ENCODE measurements at regions not wholly inside any gene's neighbourhood (a gene's known extent, or its start where the extent isn't known, plus 50 kb on each side); places are given as distances from the start of the nearest gene placed in this dataset.

DNA sequence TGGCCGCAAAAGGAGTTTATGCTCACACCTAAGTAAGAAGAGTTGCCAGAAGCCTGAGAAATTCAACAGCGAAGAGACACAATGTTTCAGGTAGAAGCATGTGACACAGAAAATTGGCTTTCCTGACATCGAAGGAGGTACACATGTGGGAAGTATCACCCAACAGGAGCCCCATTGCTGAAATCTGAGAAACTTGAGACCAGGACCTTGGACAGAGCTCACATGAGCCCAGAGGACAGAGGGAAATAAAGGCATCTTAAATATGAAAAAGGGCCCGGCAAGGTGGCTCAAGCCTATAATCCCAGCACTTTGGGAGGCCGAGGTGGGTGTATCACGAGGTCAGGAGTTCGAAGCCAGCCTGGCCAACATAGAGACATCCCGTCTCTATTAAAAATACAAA lies 304.1 kb upstream of the C16orf82 start:
- H3K9me3 Mint-ChIP-seq (ENCODE audit: low read depth): no peaks in the 10 kb centered on the region
- H3K4me3 Mint-ChIP-seq: no peak overlapping the region
- no peaks in the 10 kb centered on the region for H3K4me1 Mint-ChIP-seq (ENCODE audit: low read depth)
- no peaks in the 10 kb centered on the region for H3K36me3 Mint-ChIP-seq
- peaks cover 4% of the 10 kb centered on the region for H3K27me3 Mint-ChIP-seq
- no peak overlapping the region for H3K27ac Mint-ChIP-seq

DNA sequence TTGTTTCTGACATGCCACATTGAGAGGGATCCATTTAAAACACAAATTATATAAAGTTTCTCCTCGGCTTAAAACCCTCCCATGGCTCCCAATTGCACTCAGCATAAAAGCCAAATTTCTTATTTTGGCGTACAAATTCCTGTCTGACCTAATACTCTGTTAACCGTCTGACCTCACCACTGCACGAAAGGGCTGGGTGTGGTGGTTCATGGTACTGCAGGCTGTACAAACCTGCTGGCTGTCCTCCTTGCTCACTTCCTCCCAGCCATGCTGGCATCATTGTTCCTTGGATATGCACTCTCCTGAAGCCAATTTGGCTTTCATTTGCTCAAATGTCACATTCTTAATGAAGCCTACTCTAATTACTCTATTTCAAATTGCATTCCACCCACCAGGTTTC lies 301.6 kb upstream of the C16orf82 start:
- Mint-ChIP-seq H3K36me3 (no peaks in the 10 kb centered on the region), H3K27me3 (peaks cover 16% of the 10 kb centered on the region), H3K4me3 (no peak overlapping the region), H3K9me3 (ENCODE audit: low read depth) (no peaks in the 10 kb centered on the region), H3K4me1 (ENCODE audit: low read depth) (no peaks in the 10 kb centered on the region), H3K27ac (no peak overlapping the region)

DNA sequence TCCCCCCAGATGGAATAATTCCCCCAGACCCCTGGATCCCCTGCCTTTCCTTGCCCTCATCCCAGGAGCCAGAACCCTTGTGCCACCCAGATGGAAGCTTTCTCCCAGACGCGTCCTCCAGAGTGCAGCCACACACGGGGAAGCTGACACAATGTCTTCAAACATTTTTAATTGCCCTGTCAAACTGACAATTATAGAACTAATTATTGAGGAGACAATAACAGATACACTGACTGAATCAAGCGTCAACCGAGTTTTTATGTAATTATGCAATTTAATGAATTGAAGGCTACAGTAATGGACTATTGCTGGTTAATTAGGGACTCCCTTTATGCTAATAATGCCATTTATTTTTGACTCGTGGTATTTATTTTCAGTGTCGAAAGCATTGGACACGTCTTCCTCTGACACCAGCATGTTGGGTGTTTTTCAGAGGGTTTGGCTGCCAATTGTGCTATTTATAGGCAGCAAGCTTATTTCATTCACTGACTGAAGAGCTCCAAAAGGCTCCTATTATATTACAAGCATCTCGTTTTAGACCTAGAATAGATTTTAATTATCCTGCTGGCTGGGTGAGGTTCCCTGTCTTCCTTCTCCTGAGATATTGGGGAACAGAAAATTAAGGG lies 298.2 kb upstream of the C16orf82 start:
- H3K4me1 Mint-ChIP-seq (ENCODE audit: low read depth): peaks cover 2% of the 10 kb centered on the region
- H3K4me3 Mint-ChIP-seq: no peak overlapping the region
- no peaks in the 10 kb centered on the region for H3K36me3 Mint-ChIP-seq
- peaks cover 18% of the 10 kb centered on the region for H3K27me3 Mint-ChIP-seq
- H3K9me3 Mint-ChIP-seq (ENCODE audit: low read depth): no peaks in the 10 kb centered on the region
- H3K27ac Mint-ChIP-seq: peak overlapping the region; percentile 30

DNA sequence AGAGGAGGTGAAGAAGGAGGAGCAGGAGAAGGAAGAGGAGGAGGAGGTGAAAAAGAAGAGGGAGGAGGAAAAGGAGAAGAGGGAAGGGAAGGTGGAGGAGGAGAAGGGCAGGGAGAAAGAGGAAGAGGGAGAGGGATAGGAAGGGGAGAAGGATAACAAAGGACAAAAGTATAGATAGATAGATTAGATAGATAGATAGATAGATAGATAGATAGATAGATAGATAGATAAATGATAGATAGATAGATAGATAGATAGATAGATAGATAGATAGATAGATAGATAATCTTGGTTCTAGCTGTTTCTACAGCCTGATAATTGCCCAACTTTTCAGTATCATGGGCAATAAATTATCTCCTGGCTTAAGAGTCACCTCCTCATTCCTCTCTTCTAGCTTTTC lies 296.2 kb upstream of the C16orf82 start:
- H3K9me3 Mint-ChIP-seq (ENCODE audit: low read depth): no peaks in the 10 kb centered on the region
- H3K4me1 Mint-ChIP-seq (ENCODE audit: low read depth): peaks cover 2% of the 10 kb centered on the region
- H3K27ac Mint-ChIP-seq: no peak overlapping the region
- H3K27me3 Mint-ChIP-seq: peaks cover 26% of the 10 kb centered on the region
- H3K36me3 Mint-ChIP-seq: no peaks in the 10 kb centered on the region
- H3K4me3 Mint-ChIP-seq: no peak overlapping the region

DNA sequence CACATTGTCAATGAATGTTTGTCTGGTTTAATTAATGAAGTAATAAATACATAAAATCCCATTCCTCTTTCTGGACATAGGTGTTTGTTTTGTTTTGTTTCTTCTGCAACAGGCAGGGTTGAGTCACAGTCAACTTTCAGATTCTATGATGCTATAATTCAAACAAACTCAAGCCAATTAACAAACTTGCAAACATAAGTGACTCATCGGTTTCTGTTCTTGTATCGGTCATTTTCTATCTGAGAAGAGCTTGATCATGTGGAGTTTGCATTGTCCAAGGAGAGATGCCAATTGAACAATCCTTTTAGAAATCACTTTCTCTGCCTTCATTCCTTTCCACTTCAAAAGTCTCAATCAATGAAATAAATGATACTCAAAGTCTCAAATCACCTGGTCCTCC lies 294.2 kb upstream of the C16orf82 start:
- no peak overlapping the region for H3K27ac Mint-ChIP-seq
- H3K36me3 Mint-ChIP-seq: no peaks in the 10 kb centered on the region
- peaks cover 2% of the 10 kb centered on the region for H3K4me1 Mint-ChIP-seq (ENCODE audit: low read depth)
- H3K9me3 Mint-ChIP-seq (ENCODE audit: low read depth): no peaks in the 10 kb centered on the region
- peaks cover 33% of the 10 kb centered on the region for H3K27me3 Mint-ChIP-seq
- H3K4me3 Mint-ChIP-seq: no peak overlapping the region

DNA sequence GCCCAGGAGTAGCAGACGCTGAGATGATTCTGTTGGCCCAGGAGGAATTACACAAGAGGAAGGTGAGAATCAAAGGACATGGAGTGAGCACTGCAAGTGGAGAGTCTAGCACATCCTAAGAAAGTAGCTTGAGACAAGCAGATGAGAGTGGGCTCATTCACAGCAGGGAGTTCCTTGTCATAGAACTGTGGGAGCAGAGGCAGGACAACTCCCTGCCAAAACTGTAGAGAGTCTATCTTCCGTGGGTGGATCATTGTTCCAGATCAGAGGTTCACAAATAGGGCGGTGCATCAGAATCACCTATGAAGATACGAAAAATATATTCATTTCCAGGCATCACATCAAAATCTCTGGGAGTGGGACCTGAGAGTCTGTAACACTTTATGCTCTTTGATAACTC lies 288.9 kb upstream of the C16orf82 start:
- Mint-ChIP-seq H3K9me3 (ENCODE audit: low read depth) (peaks cover 2% of the 10 kb centered on the region), H3K36me3 (no peaks in the 10 kb centered on the region), H3K27ac (no peak overlapping the region), H3K27me3 (peaks cover 34% of the 10 kb centered on the region), H3K4me1 (ENCODE audit: low read depth) (no peaks in the 10 kb centered on the region), H3K4me3 (no peak overlapping the region)

DNA sequence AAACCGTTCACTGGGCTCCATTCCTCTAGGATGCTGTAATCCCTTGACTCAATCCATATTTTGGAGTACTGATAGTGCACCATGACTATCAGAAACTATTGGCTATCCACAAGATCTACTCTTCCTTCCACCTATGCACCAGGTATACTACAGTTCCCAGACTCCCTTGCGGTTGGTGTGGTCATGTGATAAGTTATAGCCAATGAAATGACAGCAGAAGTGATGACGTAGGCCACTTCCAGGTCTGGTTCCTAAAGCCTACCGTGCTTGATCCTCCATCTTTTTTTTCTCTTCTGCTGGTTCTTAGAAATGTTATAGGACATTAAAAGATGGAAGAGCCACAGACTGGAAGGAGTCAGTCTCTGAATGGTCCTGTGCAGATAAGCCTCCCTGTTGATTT lies 278.8 kb upstream of the C16orf82 start:
- Mint-ChIP-seq H3K4me3 (no peak overlapping the region), H3K9me3 (ENCODE audit: low read depth) (peaks cover under 1% of the 10 kb centered on the region), H3K4me1 (ENCODE audit: low read depth) (no peaks in the 10 kb centered on the region), H3K36me3 (no peaks in the 10 kb centered on the region), H3K27ac (no peak overlapping the region), H3K27me3 (peaks cover 9% of the 10 kb centered on the region)

DNA sequence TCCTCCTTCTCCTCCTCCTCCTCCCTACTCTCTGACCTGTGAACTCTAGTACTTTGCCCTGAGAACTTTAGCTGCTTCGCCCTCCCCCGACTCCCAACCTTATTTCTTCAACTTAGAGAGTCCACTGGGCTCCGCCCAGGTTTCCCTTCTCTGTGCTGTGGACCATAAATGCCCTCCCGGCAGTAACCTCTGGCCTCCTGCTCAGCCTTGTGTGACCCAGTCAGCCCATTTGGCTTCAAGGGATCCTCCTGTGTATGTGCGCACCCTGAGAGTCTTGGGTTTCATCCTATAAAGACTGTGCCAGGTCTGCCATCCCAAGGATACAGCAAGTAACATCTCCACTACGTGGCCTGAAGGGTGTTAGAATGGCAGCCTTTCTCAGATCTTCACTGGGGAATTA lies 275.6 kb upstream of the C16orf82 start:
- H3K4me3 Mint-ChIP-seq: no peak overlapping the region
- H3K27me3 Mint-ChIP-seq: peaks cover 7% of the 10 kb centered on the region
- no peaks in the 10 kb centered on the region for H3K36me3 Mint-ChIP-seq
- H3K27ac Mint-ChIP-seq: no peak overlapping the region
- H3K4me1 Mint-ChIP-seq (ENCODE audit: low read depth): peaks cover 4% of the 10 kb centered on the region
- H3K9me3 Mint-ChIP-seq (ENCODE audit: low read depth): no peaks in the 10 kb centered on the region

DNA sequence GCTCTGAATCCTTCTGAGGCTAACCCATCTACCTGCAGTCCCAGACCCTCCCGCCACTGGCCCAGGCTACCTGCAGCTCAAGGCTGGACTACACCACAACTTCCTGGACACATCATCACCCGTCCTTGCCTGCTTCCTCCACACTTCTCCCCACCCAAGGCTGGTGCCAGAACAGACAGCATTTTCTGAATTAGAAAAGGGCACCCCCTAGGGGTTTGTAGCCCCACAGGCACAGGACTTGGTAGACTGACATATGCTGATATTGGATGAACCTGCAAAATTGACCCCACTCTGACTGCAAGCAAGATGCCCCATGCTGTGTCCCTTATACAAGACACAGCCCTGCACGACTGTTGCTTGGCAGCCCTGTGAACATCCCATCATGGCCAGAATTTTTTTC lies 271.5 kb upstream of the C16orf82 start:
- Mint-ChIP-seq H3K27ac (no peak overlapping the region), H3K9me3 (ENCODE audit: low read depth) (no peaks in the 10 kb centered on the region), H3K36me3 (no peaks in the 10 kb centered on the region), H3K4me3 (no peak overlapping the region), H3K4me1 (ENCODE audit: low read depth) (peaks cover 4% of the 10 kb centered on the region), H3K27me3 (peaks cover 17% of the 10 kb centered on the region)

DNA sequence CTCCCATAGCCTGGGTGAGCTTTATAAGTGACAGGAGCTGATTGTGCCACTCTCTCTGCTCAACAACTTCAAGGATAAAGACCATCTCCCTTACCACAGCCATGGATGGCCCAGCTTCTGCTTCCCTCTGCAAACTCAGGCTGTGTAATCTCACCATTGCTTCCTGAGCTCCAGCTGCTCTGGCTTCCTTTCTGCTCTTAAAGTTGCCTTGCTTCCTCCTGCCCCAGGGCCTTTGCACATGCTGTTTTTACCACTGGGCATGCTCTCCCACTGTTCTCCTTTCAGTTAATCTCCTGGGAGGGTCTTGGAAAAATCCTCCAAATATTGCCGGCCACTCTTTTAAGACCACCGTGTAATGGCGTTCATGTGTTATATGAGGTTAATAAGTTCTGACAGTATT lies 265.1 kb upstream of the C16orf82 start:
- Mint-ChIP-seq H3K4me3 (no peak overlapping the region), H3K27ac (no peak overlapping the region), H3K36me3 (no peaks in the 10 kb centered on the region), H3K4me1 (ENCODE audit: low read depth) (no peaks in the 10 kb centered on the region), H3K27me3 (peaks cover 16% of the 10 kb centered on the region), H3K9me3 (ENCODE audit: low read depth) (no peaks in the 10 kb centered on the region)

DNA sequence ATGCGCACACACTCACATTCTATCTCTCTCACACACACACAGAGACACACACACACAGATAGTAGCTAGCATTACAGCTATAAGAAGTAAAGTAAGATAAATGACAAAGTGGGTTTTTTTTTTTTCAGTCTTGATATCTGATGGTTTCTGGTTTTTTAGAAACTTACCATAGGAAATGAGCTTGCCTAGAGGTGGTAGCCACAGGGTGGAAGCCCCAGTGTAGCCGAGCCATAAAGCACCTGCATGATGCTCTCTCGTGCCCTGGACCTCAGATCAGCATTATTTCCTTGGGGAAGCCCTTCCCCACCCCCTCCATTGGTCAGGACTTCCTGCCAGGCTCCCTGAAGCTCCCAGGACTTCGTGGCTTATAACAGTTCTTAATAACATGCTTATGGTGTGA lies 264.3 kb upstream of the C16orf82 start:
- H3K4me1 Mint-ChIP-seq (ENCODE audit: low read depth): no peaks in the 10 kb centered on the region
- no peak overlapping the region for H3K27ac Mint-ChIP-seq
- no peaks in the 10 kb centered on the region for H3K36me3 Mint-ChIP-seq
- H3K27me3 Mint-ChIP-seq: peaks cover 20% of the 10 kb centered on the region
- H3K9me3 Mint-ChIP-seq (ENCODE audit: low read depth): no peaks in the 10 kb centered on the region
- no peak overlapping the region for H3K4me3 Mint-ChIP-seq

DNA sequence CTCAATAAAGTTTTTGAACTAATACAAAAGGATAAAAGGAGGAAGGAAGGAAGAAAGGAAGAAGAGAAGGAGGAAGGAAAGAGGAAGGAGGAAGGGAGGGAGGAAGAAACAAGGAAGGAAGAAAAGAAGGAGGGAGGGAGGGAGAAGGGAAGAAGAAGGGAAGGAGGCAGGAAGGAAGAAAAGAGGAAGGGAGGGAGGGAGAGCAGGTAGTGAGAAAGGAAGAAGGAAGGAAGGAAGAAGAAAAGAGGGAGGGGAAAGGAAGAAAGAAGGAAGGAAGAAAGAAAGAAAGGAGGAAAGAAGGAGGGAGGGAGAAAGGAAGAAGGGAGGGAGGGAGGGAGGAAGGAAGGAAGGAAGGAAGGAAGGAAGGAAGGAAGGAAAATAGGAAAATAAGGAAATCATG lies 263.8 kb upstream of the C16orf82 start:
- no peak overlapping the region for H3K4me3 Mint-ChIP-seq
- peaks cover 19% of the 10 kb centered on the region for H3K27me3 Mint-ChIP-seq
- H3K36me3 Mint-ChIP-seq: no peaks in the 10 kb centered on the region
- no peaks in the 10 kb centered on the region for H3K4me1 Mint-ChIP-seq (ENCODE audit: low read depth)
- H3K27ac Mint-ChIP-seq: no peak overlapping the region
- H3K9me3 Mint-ChIP-seq (ENCODE audit: low read depth): no peaks in the 10 kb centered on the region

DNA sequence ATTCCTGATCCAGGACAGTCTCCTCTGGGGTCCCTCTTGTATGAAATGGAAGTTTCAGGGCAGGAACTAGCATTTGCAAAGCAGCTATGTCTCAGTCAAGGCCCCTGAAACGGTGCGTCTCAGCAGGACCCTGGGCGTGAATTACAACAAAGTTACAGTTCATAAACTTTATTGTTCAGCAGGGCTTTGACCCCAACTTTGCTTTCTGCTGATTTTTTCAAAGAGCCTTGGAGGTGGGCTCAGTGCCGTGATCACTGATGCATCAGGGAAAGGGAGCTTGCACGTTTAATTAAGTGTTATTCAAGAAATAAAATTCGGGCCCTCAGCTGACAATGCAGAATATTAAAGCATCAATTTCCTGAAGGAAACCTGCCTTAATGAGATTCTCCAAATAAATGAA lies 260.1 kb upstream of the C16orf82 start:
- Mint-ChIP-seq H3K4me1 (ENCODE audit: low read depth) (no peaks in the 10 kb centered on the region), H3K9me3 (ENCODE audit: low read depth) (no peaks in the 10 kb centered on the region), H3K27ac (no peak overlapping the region), H3K4me3 (no peak overlapping the region), H3K36me3 (no peaks in the 10 kb centered on the region), H3K27me3 (peaks cover 11% of the 10 kb centered on the region)

DNA sequence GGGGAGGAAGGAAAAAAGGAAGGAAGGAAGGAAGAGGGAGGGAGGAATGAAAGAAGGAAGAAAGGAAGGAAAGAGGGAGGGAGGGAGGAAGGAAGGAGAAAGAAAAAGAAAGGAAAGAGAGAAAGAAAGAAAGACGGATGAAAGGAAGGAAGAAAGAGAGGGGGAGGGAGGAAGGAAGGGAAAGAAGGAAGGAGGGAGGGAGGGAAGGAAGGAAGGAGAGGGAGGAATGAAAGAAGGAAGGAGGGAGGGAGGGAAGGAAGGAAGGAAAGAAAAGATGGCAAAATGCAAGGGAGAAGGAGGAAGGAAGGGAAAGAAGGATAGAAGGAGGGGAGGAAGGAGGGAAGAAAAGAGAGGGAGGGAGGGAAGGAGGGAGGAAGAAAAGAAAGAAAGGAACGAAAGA lies 257.3 kb upstream of the C16orf82 start:
- no peaks in the 10 kb centered on the region for H3K36me3 Mint-ChIP-seq
- H3K27me3 Mint-ChIP-seq: peaks cover 11% of the 10 kb centered on the region
- H3K4me3 Mint-ChIP-seq: no peak overlapping the region
- H3K4me1 Mint-ChIP-seq (ENCODE audit: low read depth): no peaks in the 10 kb centered on the region
- no peak overlapping the region for H3K27ac Mint-ChIP-seq
- no peaks in the 10 kb centered on the region for H3K9me3 Mint-ChIP-seq (ENCODE audit: low read depth)

DNA sequence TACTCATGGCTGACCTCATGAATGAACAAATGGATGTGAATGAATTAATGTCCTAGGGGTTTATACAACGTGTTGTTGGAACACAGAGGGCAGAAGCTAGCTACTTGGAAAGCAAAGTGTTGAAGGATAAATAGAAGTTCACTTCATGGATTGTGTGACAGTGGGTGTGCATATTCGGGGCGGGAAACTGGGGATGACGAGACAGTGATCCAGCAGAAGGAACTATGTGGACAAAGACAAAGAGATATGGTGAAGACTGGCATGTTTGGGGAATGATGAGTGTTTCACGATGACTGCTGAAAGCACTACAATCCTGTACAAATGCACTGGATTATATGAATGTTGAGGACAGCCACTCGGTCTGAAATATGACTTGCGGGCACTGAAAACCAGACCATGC lies 250.5 kb upstream of the C16orf82 start:
- no peaks in the 10 kb centered on the region for H3K36me3 Mint-ChIP-seq
- H3K27me3 Mint-ChIP-seq: peaks cover 14% of the 10 kb centered on the region
- no peak overlapping the region for H3K27ac Mint-ChIP-seq
- no peaks in the 10 kb centered on the region for H3K4me1 Mint-ChIP-seq (ENCODE audit: low read depth)
- no peak overlapping the region for H3K4me3 Mint-ChIP-seq
- no peaks in the 10 kb centered on the region for H3K9me3 Mint-ChIP-seq (ENCODE audit: low read depth)

DNA sequence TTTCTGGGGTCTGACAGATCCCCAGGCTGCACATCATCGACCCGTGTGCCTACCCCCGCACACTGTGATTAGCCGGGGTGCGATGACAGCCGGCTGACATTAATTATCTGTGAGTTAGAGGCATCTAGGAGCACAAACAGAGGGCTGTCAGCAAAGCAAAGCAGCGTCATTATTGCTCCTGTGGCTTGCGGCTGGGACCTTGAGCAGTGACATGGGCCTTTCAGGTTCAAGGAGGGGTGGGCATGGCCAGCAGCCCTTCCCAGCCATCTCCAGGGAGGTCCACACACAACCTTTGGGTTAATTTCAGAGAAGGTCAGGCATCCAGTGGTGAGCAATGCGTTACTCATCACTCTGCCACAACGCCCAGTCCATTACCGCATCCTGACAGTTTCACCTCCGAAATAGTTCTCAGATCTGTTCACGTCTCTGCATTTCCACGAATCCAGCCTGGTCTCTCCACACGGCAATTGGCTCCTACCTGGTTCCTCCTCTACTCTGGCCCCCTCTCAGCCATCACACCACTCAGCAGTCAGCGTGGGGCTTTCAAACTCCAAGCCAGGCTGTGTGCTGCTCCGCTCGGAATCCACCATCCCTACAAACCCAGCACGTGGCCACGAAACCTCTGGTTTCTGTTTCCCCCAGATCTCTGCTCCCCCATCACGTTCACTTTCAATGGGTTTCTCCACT lies 249.7 kb upstream of the C16orf82 start:
- Mint-ChIP-seq H3K27me3 (peaks cover 14% of the 10 kb centered on the region), H3K4me3 (no peak overlapping the region), H3K4me1 (ENCODE audit: low read depth) (no peaks in the 10 kb centered on the region), H3K27ac (no peak overlapping the region), H3K9me3 (ENCODE audit: low read depth) (no peaks in the 10 kb centered on the region), H3K36me3 (no peaks in the 10 kb centered on the region)

All from activated naive CD8-positive, alpha-beta T cell (primary cell).